ENCODE measurements at regions not wholly inside any gene's neighbourhood (a gene's known extent, or its start where the extent isn't known, plus 50 kb on each side); places are given as distances from the start of the nearest gene placed in this dataset.

DNA sequence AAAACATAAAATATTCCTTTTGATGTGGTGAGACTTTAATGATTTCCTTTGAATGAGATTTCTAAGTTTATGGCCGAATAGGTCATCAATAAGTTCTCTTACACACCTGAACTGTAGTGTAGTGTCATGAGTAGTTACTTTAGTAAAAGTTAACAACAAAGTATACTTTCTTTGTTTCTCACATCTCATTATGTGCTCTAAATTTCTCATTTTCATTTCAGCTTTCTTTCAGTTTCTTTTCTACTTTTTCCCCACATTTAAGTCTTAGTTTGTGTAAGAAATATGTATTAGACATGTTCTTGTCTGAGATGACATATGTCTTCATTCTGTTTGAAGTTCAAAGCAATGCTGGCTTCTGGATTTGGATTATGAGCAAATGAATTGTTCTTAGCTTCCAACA lies 348.1 kb downstream of the ANKRD7 start:
- in situ Hi-C loops (cut with MboI; ENCODE audit: low sequenced_read_pairs), result no loop called here
- Histone ChIP-seq H2BK120ac (ENCODE audit: low read depth, low read length) (no peak overlapping the region), H4K20me1 (ENCODE audit: insufficient read depth, low read length) (no peaks in the 10 kb centered on the region), H3K27ac (ENCODE audit: insufficient read depth, low read length) (no peak overlapping the region), H3K14ac (replicated peaks; ENCODE audit: low read depth, low read length) (no peak overlapping the region), H3K18ac (ENCODE audit: low read depth, low read length) (no peak overlapping the region), H3K4ac (ENCODE audit: low read depth, low read length) (no peak overlapping the region), H3K4me2 (ENCODE audit: low read depth, low read length) (no peak overlapping the region), H3K27me3 (ENCODE audit: control insufficient read depth, insufficient read depth, low read length) (no peaks in the 10 kb centered on the region), H2BK5ac (ENCODE audit: low read depth, low read length, poor library complexity, severe bottlenecking) (no peak overlapping the region), H4K91ac (ENCODE audit: insufficient read depth, low read depth, low read length) (no peak overlapping the region), H3K79me1 (ENCODE audit: low read depth in 1 of 2, low read length in 2 of 2) (no peaks in the 10 kb centered on the region), H3K9me1 (ENCODE audit: insufficient read depth, low read length) (no peaks in the 10 kb centered on the region), H2BK20ac (ENCODE audit: low read depth, low read length) (no peak overlapping the region), H2AFZ (replicated peaks; ENCODE audit: low read length, poor library complexity) (no peak overlapping the region), H3K9ac (ENCODE audit: low read depth, low read length) (no peak overlapping the region), H4K8ac (ENCODE audit: low read depth in 2 of 2, low read length in 2 of 2) (no peak overlapping the region), H2BK15ac (ENCODE audit: low read depth, low read length) (no peak overlapping the region), H2AK9ac (replicated peaks; ENCODE audit: low read depth, low read length, poor library complexity) (no peak overlapping the region), H3K9me3 (ENCODE audit: control insufficient read depth, insufficient read depth, low read length) (no peaks in the 10 kb centered on the region), H3K23ac (ENCODE audit: low read depth, low read length) (no peak overlapping the region), H3K4me3 (ENCODE audit: insufficient read depth, low read depth, low read length) (no peak overlapping the region), H3K4me1 (ENCODE audit: control insufficient read depth, insufficient read depth, low read length) (no peaks in the 10 kb centered on the region), H4K5ac (ENCODE audit: low read depth, low read length) (no peak overlapping the region), H3K36me3 (ENCODE audit: control insufficient read depth, insufficient read depth, low read length) (no peaks in the 10 kb centered on the region), H2AK5ac (ENCODE audit: low read depth, low read length) (no peak overlapping the region), H3K56ac (ENCODE audit: extremely low read depth, insufficient read depth, low read length) (no peak overlapping the region)
- intact Hi-C loops (cut with micrococcal nuclease), result no loop called here
- POLR2A ChIA-PET (ENCODE audit: unreplicated experiment), result no interaction called here
- WGBS, 2 experiments (ENCODE audit: extremely low coverage in 2 of 2, insufficient read length in 1 of 2), result no CpG with 5 or more reads among the region's 1 CpG
- CTCF ChIA-PET, result no interaction called here
- no TSS peak for BruUV-seq (replicated peaks)
- no peak for ATAC-seq (ENCODE audit: low read depth)
- TF ChIP-seq, protein P1, sequence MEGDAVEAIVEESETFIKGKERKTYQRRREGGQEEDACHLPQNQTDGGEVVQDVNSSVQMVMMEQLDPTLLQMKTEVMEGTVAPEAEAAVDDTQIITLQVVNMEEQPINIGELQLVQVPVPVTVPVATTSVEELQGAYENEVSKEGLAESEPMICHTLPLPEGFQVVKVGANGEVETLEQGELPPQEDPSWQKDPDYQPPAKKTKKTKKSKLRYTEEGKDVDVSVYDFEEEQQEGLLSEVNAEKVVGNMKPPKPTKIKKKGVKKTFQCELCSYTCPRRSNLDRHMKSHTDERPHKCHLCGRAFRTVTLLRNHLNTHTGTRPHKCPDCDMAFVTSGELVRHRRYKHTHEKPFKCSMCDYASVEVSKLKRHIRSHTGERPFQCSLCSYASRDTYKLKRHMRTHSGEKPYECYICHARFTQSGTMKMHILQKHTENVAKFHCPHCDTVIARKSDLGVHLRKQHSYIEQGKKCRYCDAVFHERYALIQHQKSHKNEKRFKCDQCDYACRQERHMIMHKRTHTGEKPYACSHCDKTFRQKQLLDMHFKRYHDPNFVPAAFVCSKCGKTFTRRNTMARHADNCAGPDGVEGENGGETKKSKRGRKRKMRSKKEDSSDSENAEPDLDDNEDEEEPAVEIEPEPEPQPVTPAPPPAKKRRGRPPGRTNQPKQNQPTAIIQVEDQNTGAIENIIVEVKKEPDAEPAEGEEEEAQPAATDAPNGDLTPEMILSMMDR (conservative IDR thresholded peaks at IDR 0.05; ENCODE audit: low read depth, low read length), result no peak
- no peak for TF ChIP-seq FOS (IDR thresholded peaks at IDR 0.05; ENCODE audit: low read depth, low read length)
- TF ChIP-seq CEBPB (IDR thresholded peaks at IDR 0.05; ENCODE audit: low read depth, low read length), result no peak
- no peak for TF ChIP-seq CHD1 (IDR thresholded peaks at IDR 0.05; ENCODE audit: low read depth, low read length)
- no peak for TF ChIP-seq POLR2A (IDR thresholded peaks at IDR 0.05; ENCODE audit: low read depth, low read length)
- no peak for TF ChIP-seq MXI1 (IDR thresholded peaks at IDR 0.05; ENCODE audit: borderline replicate concordance, low read depth, low read length)
- TF ChIP-seq, protein P2, sequence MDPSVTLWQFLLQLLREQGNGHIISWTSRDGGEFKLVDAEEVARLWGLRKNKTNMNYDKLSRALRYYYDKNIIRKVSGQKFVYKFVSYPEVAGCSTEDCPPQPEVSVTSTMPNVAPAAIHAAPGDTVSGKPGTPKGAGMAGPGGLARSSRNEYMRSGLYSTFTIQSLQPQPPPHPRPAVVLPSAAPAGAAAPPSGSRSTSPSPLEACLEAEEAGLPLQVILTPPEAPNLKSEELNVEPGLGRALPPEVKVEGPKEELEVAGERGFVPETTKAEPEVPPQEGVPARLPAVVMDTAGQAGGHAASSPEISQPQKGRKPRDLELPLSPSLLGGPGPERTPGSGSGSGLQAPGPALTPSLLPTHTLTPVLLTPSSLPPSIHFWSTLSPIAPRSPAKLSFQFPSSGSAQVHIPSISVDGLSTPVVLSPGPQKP (IDR thresholded peaks at IDR 0.05; ENCODE audit: borderline replicate concordance, low read depth, low read length), result no peak
- no peak for TF ChIP-seq RAD21 (IDR thresholded peaks at IDR 0.05; ENCODE audit: low read length)
- no peak for TF ChIP-seq NFE2L2 (IDR thresholded peaks at IDR 0.05; ENCODE audit: low read depth, low read length)
- no peak for TF ChIP-seq SMC3 (IDR thresholded peaks at IDR 0.05; ENCODE audit: low read depth, low read length)
- TF ChIP-seq RFX5 (IDR thresholded peaks at IDR 0.05; ENCODE audit: low read depth, low read length), result no peak
- TF ChIP-seq, protein P3, sequence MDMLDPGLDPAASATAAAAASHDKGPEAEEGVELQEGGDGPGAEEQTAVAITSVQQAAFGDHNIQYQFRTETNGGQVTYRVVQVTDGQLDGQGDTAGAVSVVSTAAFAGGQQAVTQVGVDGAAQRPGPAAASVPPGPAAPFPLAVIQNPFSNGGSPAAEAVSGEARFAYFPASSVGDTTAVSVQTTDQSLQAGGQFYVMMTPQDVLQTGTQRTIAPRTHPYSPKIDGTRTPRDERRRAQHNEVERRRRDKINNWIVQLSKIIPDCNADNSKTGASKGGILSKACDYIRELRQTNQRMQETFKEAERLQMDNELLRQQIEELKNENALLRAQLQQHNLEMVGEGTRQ (IDR thresholded peaks at IDR 0.05; ENCODE audit: low read depth, low read length), result no peak
- no peak for TF ChIP-seq MAFK (IDR thresholded peaks at IDR 0.05; ENCODE audit: low read depth, low read length)
- no peak for TF ChIP-seq BHLHE40 (IDR thresholded peaks at IDR 0.05; ENCODE audit: low read depth, low read length)
- no peak for TF ChIP-seq RCOR1 (IDR thresholded peaks at IDR 0.05; ENCODE audit: insufficient replicate concordance, low read length)
- dilution Hi-C loops (cut with HindIII; ENCODE audit: low sequenced_read_pairs, unreplicated experiment), result no loop called here
- DNase-seq, result no peak

All from IMR-90 (cell line).